Ramos (cell line): ENCODE measurements at regions not wholly inside any gene's neighbourhood (a gene's known extent, or its start where the extent isn't known, plus 50 kb on each side); places are given as distances from the start of the nearest gene placed in this dataset.
"Not testable (repeated sequence)": the region's sequence is repeated elsewhere in the genome, so short reads cannot be mapped to it uniquely, and the experiment has no call there.

Source experiments
- in situ Hi-C: fragments of 300-500 bp; cut with MboI; formaldehyde crosslinking; loops from one replicate; pipeline ENCODE4 v1.14.3; 2022; ENCODE audit warnings: low sequenced_read_pairs; ENCODE audit not compliant: unreplicated experiment

GRCh38 chr2:105515581-105516415, 116.9 kb upstream of the FHL2 start:
- in situ Hi-C loops, result no loop called here

DNA sequence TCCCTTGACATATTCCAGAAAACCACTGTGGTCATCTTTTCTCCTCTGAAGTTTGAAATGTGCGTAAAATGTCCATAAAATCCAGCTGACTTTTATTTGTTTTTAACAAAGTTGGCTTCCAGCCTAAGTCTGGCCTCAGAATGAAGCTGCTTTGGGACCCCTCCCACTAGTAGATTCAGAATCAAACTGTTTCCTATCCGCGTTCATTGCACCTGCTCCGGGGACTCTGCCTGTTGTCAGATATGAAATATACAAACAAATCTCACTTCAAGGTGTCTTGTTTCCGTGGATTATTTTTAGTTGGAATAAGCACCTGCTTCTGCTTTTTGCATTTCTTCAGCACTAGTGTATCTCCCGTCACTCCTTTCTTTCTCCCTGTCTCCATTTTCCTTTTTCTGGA, 115.7 kb upstream of the FHL2 start:
- in situ Hi-C loops, result no loop called here

GRCh38 chr2:105510761-105511528, 112.1 kb upstream of the FHL2 start:
- in situ Hi-C loops, result no loop called here

DNA sequence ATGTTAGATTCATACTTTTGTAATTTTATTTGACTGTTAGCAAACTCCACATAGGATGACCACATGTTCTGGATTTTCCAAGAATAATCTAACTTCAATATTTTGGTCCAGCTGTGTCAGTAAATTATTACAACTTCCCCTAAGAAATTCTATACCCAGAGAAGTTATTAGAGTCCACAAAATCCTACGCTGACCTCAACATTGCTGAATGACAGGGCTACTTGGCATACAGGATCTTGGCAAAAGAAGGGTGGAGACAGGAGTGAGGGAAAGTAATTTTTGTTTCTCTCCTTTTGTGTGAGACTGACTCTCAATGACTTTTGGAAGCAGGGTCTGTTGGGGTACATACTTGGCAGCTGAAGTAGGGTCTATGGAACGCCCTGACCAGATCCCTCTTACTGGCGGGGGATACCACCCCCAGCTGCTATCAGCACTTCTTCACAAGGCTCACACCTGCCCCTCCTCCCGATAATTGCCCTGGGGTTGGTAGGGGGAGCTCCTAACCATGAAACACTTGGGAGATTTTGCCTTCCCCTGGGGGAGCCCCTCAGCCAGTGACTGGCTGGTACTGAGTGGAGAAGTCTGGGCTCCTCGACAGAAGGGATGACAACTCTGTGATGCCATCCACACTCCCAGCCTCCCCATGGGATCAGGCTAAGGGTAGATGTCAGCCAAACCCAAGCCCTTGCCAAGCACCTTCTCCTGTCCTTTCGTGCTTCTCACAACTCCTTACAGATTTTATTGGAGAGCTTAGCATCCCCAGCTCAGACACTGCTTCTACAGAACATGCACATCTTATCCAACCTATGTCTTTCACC, 110.6 kb upstream of the FHL2 start:
- in situ Hi-C loops, result no loop called here

DNA sequence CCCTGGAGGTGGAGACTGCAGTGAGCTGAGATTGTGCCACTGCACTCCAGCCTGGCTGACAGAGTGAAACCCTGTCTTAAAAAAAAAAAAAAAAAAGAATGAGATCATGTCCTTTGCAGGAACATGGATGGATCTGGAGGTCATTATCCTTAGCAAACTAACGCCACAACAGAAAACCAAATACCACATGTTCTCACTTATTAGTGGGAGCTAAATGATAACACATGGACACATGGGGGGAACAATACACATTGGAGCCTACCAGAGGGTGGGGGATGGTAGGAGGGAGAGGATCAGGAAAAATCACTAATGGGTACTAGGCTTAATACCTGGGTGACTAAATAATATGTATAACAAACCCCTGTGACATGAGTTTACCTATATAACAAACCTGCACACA, 108.0 kb upstream of the FHL2 start:
- in situ Hi-C loops, result not testable (repeated sequence)

DNA sequence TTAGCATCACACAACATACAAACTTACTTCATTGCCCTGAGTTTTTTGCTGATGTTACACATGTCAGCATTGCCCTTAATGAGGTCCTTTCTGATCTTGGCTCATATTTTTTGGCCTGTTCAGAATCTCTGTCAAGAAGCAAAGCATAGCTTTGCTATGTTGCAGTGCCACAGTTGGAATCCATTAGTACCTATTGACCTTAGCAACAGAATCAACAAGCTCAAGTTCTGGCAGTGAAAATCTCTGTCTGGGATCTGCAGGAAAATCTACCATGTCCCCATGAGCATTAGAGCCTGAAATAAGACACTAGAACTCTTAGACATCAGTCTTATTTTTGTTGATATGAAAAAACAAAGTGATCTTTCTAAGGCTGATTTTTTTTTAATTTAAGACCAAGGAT, 105.6 kb upstream of the FHL2 start:
- in situ Hi-C loops, result no loop called here

GRCh38 chr2:105502625-105503334, 103.9 kb upstream of the FHL2 start:
- in situ Hi-C loops, result no loop called here

DNA sequence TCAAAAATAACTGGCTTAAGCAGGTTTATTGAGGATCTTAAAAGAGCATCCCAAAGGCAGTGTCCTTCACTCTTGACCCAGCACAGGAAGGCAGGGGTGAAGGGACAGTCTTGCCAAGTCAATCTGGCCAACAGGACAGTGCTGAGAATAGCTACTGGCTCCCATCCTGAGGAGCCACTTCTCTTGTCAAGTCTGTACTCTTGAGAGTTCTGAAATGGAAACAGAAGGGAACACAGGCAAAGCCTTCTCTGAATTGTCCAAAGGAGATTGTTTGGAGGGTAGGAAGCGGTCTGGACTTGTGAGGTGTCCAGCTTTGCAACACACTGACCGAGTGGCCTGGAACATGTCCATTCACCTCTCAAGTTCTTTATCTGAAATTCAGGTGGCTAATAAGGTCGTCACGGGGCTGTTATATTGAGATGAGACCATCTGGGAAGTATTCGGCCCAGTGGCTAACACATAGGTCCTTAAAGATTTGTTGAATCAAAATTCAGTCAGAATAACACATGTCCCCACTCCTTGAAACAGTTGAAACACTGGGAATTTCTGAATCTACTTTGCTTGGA, 99.5 kb upstream of the FHL2 start:
- in situ Hi-C loops, result no loop called here

DNA sequence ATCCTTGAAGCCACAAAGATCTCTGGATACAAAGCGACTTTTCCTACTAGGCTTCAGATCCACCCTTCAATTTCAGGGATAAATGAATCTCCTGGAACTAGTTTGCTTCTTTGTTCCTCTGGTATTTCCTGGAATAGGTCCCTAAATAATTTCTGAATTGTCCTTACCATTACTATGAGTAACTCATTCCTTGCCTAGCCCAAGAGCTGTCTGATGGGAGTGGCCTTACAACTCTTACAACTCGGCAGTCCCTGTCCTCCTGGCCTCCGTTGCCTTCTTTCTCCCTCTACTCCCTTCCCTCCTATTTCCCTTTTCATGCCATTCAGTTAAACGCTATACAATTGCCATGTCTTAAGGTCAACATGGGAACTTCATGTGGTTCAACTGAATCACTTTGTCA, 98.2 kb upstream of the FHL2 start:
- in situ Hi-C loops, result no loop called here

DNA sequence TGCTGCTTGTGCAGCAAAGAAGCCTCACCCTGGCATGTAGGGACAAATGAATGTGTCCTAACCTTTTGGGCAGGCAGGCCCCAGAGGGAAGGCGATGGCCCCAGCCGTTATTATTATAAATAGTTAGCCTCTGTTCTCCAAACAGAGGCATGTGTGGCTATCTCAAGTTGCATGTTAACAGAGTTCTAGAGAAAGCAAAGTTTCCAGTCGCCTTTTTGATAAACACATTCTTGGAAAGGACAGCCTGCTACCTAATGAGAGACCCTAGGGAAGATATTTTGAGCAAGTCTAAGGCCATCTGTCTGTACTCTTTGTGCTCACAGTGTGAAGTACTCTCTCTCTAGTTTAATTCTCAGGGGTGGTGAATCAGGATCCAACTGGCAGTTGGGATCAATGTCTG, 97.4 kb upstream of the FHL2 start:
- in situ Hi-C loops, result no loop called here

- in situ Hi-C loops, result no loop called here
Measured at GRCh38 chr2:105494683-105495425, 96.0 kb upstream of the FHL2 start.

GRCh38 chr2:105490956-105491355, 92.1 kb upstream of the FHL2 start:
- in situ Hi-C loops, result no loop called here

GRCh38 chr2:105490204-105490603, 91.4 kb upstream of the FHL2 start:
- in situ Hi-C loops, result no loop called here

DNA sequence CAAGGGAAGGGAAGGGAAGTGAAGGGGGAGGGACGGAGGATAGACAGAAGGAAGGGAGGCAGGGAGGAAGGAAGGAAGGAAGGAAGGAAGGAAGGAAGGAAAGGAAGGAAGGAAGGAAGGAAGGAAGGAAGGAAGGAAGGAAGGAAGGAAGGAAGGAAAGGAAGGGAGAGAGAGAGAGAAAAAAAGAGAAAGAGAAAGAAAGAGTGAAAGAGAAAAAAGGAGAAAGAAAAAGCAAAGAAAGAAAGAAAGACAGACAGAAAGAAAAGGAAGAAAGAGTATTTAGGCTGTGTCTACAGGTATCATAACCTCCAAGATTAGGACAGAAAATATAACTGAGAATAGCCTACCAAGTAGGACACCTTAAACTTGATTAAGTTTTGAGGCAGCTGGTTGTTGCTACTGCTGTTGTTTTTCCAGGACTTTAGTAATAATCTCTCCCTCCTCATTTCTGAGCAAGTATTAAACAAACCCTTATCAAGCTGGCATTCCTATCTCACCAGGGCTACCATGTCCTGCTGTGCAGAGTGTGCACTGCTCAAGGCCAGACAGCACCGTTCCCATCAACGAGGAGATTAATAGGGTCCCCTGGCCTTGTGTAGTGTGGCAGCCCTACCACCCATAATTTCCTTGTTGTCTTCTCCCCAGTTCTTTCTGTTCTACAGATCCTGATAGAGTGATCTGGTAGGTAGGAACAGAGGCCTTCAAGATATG, 90.5 kb upstream of the FHL2 start:
- in situ Hi-C loops, result no loop called here

GRCh38 chr2:105488285-105488684, 89.4 kb upstream of the FHL2 start:
- in situ Hi-C loops, result no loop called here

DNA sequence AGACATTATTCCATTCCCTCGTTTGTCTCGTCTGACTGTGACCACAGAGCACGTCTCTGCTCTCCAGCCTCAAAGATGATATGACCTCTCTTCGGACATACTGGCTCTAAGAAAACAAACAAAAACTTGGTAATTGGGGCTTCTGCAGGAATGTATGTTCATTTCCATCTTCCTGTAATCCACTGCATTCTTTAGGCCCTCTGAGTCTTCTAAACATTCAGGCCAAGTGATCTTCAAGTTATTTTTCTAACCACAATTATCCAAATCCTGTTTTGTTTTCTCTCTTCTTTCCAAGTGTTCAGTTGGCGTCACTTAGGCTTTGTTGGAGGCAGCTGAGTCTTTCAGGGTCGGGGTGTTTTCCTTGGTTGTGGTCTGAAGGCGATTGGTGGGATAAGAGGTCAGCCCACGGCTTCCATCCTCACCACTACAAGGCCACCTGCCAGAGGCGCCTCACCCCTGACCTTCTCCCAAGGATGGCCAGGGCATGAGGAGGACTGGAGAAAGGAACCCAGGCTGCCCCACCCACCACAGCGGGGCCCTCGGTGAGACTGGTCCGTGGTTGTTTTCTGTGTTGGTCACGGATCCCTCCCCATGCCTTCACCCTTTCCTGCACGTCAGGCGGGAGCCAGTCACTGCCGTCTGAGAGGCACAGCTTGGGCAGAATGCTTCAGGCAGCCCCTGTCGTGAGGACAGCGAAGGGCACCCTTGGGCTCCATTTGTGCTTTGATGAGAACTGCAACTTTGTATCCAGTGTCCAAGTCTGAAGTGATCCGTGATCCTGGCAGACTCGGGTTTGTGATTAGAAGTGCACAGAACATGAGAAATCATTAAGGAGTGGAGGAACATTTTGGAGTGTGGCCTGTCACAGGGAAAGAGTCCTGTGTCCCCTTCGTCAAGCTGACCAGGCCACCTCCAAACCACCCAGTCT, 88.6 kb upstream of the FHL2 start:
- in situ Hi-C loops, result no loop called here

- in situ Hi-C loops, result no loop called here
Measured at GRCh38 chr2:105486762-105487141, 87.9 kb upstream of the FHL2 start.

- in situ Hi-C loops, result no loop called here
Measured at GRCh38 chr2:105478670-105479069, 79.8 kb upstream of the FHL2 start.
